HG02852 (cell line): ENCODE measurements at regions not wholly inside any gene's neighbourhood (a gene's known extent, or its start where the extent isn't known, plus 50 kb on each side); places are given as distances from the start of the nearest gene placed in this dataset.

Source experiments
- ATAC-seq: cut with Tn5 transposase; IDR thresholded peaks from one replicate; pipeline ENCODE4 v1.9.1; 2021; ENCODE audit warnings: mild to moderate bottlenecking, moderate library complexity; ENCODE audit not compliant: unreplicated experiment

GRCh38 chr5:125750147-125750860 is 672.9 kb upstream of the GRAMD2B start:
- no peak for ATAC-seq

- no peak for ATAC-seq
These were observed 672.4 kb upstream of the GRAMD2B start for GRCh38 chr5:125750861-125751186.

DNA sequence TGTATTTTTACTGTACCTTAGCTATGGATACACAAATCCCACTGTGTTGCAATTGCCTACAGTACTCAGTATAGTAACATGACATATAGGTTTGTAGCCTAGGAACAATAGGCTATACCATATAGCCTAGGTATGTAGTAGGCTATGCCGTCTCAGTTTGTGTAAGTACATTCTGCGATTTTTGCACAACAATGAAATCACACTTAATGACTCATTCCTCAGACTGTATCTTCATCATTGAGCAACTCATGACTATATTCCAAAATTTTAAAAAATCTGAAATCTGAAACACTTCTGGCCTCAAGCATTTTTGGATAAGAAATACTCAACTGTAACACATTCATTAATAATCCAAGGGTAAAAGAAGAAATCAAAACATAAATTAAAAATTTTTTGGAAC is 666.8 kb upstream of the GRAMD2B start:
- ATAC-seq = no peak

- no peak for ATAC-seq
These were observed 656.5 kb upstream of the GRAMD2B start for GRCh38 chr5:125766706-125767105.

DNA sequence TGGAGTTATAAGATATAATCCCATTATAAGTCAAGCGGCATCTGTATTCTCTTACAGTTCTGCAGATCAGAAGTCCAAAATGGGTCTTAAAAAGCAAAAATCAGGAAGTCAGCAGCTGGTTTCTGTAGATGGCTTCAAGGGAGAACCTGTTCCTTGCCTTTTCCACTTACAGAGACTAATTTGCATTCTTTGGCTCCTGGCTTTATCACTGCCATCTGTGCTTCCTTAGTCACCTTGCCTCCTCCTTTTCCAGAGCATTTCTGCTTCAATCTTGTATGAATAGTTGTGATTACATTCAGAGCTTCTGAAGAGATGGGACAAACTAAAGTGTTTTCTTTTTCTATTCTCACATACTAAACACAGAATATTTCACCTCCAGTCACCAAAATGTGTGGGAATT is 647.3 kb upstream of the GRAMD2B start:
- no peak for ATAC-seq

- ATAC-seq = no peak
These were observed 646.5 kb upstream of the GRAMD2B start for GRCh38 chr5:125776656-125777139.

DNA sequence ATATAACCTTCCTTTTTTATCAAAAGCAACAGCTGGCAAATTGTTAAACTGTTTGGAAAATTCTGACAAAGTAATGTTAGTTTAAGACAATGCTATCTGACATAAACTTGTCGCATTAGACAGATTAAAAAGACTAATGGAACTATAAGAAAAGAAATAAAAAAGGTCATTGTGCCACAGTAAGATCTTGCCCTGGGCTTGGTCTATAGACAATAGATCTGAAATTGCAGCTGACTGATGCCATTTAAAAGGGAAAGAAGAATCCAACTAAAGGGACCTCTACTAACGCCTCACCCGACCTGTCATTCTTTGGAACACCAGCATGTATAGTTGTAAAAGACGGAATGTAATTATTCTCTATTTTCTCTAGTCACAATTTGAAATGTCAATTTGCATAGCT is 644.4 kb upstream of the GRAMD2B start:
- no peak for ATAC-seq

DNA sequence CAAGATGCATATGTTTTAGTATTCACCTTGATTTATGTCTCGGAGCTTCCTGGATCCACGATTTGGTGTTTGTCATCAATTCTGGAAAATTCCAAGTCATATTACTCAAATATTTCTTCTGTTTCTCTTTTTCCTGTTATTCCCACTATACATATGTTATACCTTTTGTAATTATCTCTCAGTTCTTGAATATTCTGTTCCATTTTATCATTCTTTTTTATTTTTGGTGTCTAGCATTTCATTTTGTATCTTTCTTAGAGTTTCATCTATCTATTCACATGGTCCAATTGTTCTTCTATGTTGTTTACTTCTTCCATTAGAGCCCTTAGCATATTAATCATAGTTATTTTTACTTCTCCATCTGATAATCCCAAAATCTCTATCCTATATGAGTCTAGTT is 637.8 kb upstream of the GRAMD2B start:
- ATAC-seq = no peak

DNA sequence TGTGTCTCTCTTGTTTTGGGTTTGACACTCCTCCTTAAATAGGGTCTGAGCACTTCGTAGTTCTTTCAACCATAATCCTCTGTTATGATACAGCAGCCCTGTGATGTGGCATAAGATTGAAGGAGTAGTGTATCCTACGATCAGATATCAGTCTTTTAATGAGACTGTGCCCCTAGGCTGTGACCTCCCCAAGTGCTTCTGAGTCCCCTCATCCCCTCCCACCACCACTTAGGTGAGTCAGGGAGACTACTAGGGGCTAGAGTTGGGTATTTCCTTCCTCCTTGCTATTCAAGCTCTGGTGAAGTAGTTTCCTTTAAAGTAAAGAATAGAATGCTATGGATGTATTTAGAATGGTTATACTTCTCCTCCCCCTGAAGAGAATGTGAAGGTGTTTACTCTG is 637.2 kb upstream of the GRAMD2B start:
- no peak for ATAC-seq

DNA sequence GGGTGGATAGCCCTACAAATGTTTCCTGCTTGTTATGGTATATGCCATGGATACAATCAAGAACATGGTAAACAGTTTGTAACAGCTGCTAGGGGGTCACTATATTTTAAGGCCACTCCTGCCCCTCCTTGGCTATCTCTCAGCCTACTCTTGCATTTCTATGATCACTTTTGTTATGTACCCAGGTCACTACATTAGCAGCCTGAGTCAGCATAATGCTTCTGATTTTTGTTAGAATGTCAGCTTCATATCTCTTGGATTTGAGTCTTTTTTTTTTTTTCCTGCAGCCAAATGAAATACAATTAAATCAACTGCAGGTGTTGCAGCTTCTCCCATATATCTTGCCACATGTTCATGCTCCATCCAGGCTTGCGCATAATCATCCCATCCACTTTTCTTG is 629.7 kb upstream of the GRAMD2B start:
- ATAC-seq = no peak

DNA sequence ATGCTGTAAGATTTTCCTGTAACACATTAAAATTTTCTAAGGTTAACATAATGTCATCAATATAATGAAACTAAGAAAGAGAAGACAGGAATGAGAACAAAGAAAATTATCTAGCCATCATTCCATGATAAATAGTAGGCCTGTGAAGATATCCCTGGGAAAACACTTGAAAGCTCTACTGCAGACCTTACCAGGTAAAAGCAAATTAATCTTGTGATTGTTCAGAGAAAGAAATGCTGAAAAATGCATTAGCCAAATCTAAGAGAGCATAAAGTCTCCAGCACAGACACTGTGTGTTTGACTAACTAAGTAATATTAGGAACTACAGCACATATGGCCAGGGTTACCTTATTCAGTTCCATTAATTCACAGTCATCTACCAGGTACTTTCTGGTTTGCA is 628.3 kb upstream of the GRAMD2B start:
- no peak for ATAC-seq

- no peak for ATAC-seq
These were observed 624.9 kb upstream of the GRAMD2B start for GRCh38 chr5:125798307-125798706.

GRCh38 chr5:125812651-125813050 is 610.6 kb upstream of the GRAMD2B start:
- no peak for ATAC-seq

DNA sequence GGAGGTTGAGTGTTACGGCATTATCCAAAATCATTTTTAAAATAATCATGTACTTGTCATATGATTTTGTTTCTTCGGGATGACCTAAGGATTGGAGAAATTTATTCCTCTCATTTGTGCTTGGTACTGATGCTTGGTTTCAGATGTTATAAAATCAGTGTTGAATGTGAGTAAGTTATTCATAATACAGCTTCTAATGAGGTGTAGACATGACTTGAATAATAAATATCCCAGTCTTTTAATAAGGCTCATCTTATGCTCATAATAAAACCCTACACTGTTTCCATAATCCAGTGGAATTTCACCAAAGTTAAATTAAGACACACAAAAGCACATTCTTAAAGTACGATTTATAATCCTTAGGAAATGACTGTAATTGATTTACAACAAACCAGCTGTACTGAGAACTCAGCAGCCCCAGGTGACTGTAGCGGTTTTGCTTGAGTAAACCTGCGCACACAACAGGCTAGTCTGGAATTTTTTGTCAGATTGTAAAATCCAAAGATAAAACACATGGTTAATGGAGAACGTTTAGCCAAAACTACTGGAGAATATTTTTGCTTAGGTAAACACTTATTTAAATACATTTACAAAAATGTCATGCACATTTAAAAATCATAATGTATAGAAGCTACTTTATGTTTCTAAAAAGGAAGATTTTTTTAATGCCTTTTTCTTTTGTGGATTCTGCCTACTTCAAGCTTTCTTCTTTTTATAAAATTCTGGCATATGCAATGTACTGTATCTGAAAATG is 609.8 kb upstream of the GRAMD2B start:
- ATAC-seq = no peak

GRCh38 chr5:125814119-125814518 is 609.1 kb upstream of the GRAMD2B start:
- no peak for ATAC-seq

DNA sequence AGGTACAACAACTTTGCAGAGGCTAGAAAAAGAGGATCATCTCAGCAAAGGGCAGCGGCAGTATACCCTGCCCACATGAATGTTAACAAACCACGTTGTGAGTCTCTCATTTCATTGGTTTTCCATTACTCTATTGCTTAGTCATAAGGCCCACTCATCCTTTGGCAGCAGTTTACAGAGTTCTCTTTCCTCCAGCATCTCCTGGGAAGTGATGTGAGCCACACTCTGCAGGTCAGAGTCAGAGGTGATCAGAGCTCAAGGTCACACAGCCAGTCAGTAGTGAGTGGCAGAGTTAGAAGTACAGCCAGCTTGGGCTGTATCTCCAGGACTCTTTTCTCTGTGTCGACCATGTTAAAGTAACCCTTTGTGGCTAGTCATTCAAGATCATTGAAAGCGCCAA is 599.6 kb upstream of the GRAMD2B start:
- ATAC-seq = no peak

DNA sequence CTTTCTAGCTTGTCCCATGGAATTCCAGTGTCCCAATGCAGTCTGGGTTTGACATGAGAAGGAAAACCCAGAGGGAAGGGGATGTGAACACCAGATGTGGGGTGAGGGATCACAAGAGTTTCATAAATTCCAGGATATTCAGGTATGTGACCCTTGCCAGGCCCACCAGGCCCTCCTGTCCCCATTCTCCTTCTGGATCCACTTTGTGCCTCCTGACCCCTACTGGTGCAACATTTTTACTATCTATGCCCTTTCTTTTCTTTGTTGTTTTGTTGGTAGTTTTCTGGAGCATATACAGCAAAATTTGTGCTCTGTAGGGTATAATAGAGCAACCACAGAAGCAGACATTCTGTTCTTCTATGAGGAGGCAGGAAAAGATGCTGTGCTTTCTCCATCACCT is 597.0 kb upstream of the GRAMD2B start:
- ATAC-seq = no peak

DNA sequence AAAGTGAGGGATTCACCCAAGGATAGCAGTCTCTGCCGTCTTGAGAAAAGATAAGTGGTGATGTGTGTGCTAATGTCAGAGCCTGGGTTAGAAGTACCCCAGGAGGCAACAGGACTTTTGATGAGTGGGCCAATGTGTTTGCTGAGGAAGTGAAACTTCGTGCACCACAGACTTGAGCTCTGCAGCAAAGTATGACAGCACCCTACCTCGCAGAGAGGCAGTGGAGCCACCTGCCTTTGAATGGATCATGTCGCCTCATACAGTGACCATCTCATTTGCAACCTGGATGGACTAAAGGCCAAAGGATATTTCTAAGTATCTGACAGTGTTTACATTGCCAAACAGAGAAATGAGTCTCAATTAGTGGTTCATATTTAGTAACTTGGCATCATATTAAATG is 593.9 kb upstream of the GRAMD2B start:
- ATAC-seq = peak; percentile 99

GRCh38 chr5:125833398-125833797 is 589.8 kb upstream of the GRAMD2B start:
- ATAC-seq = no peak

GRCh38 chr5:125834438-125835115 is 588.6 kb upstream of the GRAMD2B start:
- no peak for ATAC-seq

DNA sequence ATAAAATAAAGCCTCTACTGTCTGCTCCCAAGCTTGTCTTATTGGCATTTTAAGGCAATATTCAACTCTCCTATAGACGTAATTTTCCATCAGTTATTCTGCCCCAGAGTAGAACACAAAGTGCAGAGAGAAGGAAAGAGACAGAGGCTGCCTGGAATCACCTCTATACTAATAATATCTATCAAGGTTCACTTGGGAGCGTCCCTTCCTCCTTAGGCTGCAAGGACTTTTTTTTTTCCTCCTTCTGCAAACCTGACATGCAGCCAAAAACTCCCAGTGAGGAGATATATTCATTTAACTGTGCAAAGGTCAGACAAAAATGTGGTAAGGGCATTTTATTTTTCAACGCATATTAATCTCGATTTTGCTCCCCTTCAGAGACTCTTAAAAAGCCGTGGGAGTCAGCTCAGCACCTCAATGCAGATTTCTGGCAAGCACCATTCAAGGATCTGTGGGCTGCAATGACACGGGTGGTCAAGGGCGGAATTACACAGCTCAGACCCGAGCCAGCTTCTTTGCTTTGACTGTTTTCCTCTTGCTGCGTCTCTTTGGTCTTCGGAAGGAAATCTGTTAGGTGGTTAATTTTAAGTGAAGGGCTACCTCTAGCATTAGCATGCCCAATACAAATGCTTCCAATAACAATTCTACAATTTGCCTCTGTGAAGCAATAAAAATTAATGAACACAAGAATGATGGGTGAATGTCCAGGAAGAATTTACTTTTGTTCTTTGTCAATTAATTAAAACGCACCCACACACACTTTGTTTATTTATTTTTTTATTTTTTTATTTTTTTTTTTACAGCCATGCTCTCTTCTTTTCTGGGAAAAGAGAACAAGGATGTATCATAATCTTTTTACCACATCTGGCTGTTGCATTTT is 587.7 kb upstream of the GRAMD2B start:
- peak; percentile 72 for ATAC-seq
